Stimulated activated CD8-positive, alpha-beta memory T cell treated with anti-CD3 and anti-CD28 coated beads, Interleukin-4, amount 100 ng/mL, for 4 hours (primary cell): ENCODE measurements at regions not wholly inside any gene's neighbourhood (a gene's known extent, or its start where the extent isn't known, plus 50 kb on each side); places are given as distances from the start of the nearest gene placed in this dataset.
"Not testable (repeated sequence)": the region's sequence is repeated elsewhere in the genome, so short reads cannot be mapped to it uniquely, and the experiment has no call there.

Source experiments
- DNase-seq, 2 donors: peaks; one replicate each; pipeline ENCODE4 v3.0.0-alpha.2; 2020; ENCODE audit warnings: low read depth in 2 of 2, low spot score in 1 of 2

- DNase-seq = no peak
Observed at GRCh38 chr3:105976196-105976595, 107.4 kb upstream of the CBLB start.

GRCh38 chr3:105979961-105980360 is 111.1 kb upstream of the CBLB start:
- DNase-seq = no peak

DNA sequence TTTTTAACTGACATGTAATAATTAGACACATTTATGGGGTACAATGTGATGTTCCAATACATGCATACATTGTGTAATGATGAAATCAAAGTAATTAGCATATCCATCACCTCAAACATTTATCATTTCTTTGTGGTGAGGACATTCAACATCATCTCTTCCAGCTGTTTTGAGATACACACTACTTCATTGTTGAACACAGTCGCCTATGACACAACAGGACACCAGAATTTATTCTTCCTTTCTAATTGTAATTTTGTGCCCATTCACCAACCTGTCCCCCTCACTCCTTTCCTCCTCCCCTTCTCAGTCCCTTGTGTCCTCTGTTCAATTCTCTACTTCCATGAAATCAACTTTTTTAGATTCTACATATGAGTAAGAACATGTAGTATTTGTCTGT is 113.4 kb upstream of the CBLB start:
- DNase-seq = no peak

- no peak for DNase-seq
Observed at GRCh38 chr3:105984837-105985236, 116.0 kb upstream of the CBLB start.

DNA sequence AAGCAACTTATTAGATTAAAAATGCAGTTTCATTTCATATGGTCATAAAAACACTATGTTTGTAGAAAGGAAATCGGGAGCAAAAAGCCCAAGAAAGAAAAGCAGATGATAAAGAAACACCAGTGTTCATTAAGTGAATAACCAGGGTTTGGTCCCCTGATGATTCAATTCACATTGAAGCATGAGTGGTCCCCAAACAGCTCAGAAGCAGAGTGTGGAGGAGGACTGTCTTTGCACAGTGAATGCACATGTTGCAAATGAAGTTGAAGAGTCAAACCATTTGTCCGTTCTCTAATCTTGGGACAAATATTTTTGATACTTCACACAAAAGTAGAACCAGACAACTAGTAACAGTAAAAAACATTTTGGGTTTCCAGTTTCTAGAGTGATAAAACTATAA is 117.5 kb upstream of the CBLB start:
- not testable (repeated sequence) for DNase-seq

DNA sequence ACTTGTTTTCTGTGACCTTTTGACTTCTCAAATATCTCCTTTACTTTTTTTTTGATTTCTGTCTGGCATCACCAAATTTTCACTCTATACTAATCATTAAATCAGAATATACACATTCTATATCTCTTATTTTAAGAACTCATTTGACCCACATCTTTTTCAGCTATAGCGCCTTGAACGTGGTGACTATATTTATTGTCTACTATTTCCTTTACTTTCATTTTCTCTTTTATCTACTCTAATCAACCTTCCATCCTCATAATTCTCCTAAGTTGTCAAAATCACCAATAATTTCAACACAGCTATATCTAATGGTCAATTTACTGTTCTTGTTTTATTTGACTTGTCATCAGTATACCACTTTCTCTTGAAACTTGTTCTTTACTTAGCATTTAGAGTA is 119.0 kb upstream of the CBLB start:
- no peak for DNase-seq

DNA sequence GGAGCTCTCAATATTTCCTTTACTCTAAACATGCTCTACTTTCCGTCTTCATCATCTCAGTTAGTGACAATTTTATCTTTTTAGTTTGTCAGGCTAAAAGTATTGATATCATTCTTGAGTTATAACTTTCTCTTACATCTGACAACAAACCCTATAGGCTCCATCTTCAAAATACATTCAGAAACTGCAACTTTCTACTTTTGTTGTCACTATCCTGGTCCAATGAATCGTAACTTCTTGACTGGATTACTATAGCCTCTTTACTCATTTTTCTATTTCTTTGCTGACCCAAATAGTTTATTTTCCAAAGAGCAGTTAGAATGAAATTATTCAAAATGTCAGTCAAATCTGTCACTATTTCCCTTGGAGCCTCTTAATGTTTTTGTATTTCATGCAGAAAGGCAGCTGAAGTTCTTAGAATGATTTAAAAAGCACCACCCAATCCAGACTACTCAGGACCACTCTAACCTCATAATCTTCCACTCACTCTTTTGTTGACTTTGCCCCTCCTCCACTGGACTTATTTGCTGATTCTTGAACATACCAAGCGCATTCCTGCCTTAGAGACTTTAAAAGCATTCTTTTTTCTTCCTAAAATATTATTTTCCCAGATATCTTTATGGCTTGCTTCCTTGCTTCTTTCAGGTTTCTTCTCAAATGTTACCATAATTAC is 119.9 kb upstream of the CBLB start:
- DNase-seq = no peak

GRCh38 chr3:105996781-105997180 is 128.0 kb upstream of the CBLB start:
- no peak for DNase-seq

DNA sequence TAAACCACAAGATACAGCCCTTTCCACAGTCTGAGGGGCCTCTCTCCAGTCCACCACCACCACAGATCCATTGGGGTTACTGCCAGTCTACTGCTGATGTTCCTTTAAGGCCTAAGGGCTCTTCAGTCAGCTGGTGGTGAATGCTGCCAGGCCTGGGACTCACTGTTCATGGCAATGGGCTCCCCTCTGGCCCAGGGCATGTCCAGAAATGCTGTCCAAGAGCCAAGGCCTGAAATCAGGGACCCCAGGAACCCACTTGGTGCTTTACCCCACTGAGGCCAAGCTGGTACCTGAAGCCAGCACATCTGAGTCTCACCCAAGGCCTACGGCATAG is 128.6 kb upstream of the CBLB start:
- DNase-seq = no peak

GRCh38 chr3:105997800-105998526 is 129.2 kb upstream of the CBLB start:
- DNase-seq = no peak

GRCh38 chr3:105999856-106000255 is 131.0 kb upstream of the CBLB start:
- DNase-seq = no peak

DNA sequence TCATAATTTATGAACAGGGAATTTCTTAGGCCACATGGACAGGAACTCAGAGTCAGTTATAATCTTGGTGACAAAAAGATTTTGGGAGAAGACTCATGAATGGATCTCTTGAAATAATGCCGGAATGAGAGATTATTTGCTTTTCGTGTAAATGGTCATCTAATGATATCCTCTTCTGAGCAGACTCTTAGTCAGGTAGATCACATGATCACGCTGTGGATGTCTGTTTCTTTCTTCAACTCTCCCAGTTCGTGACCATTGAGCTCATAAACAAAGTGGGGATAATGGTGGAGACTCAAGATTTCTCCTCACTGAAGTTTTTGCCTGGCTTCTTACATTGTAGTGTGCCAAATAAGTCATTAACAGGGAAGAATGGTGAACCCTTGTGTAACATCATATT is 133.1 kb upstream of the CBLB start:
- no peak for DNase-seq

DNA sequence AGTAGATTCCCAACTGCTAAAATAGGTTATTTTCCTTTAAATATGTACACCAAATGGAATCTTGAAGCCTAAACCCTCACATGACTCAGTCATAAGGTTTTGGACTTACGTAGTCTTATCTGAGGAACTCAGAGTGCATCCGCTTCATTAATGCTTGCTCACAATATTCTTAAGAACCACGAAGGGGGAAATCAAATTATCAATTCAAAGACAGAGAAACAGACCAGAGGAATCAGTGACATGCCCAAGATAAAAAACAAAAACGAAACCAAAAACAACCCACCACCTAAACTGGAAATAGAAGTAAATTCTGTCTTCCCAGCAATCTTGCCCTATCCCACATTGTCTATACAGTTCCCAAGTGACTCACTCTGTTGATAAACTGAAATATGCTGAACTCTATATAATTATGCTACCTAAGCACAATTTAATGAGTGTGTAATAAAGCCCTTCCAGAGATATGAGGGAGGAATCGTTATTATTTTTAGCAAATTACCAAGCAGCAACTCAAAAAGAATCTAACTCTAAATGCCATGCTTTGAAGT is 135.4 kb upstream of the CBLB start:
- no peak for DNase-seq

GRCh38 chr3:106004826-106005225 is 136.0 kb upstream of the CBLB start:
- no peak for DNase-seq

GRCh38 chr3:106006001-106006400 is 137.2 kb upstream of the CBLB start:
- DNase-seq = no peak

GRCh38 chr3:106006571-106006970 is 137.8 kb upstream of the CBLB start:
- DNase-seq = no peak

DNA sequence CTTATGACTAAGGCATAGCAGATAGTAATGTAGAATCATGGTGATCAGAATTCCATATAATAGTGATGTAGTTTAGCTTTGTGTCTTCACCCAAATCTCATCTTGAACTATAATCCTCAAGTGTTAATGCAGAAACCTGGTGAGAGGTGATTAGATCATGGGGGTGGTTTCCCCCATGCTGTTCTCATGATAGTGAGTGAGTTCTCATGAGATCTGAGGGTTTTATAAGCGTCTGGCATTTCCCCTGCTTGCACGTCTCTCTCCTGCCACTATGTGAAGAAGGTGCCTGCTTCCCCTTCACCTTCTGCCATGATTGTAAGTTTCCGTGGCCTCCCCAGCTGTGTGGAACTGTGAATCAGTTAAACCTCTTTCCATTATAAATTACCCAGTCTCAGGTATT is 138.7 kb upstream of the CBLB start:
- DNase-seq = no peak

GRCh38 chr3:106008766-106009165 is 140.0 kb upstream of the CBLB start:
- no peak for DNase-seq

DNA sequence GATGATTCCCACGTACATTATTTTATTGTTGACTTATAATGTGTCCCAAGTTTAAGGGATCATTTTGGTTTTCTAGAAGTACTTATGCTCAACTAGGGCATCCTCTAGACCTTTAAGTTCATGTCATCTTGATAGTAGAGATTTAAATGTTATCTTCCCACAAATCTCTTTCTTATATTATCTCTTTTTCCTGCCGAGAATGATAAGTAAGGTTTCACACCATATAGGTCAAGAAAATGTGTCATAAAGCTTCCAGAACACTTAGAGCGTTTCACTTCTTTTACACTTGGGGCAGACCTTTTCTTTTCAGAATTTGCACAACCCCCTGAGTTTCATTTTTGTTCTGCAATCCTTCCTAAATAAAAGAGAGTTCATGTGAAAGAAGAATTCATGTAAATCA is 142.0 kb upstream of the CBLB start:
- no peak for DNase-seq

DNA sequence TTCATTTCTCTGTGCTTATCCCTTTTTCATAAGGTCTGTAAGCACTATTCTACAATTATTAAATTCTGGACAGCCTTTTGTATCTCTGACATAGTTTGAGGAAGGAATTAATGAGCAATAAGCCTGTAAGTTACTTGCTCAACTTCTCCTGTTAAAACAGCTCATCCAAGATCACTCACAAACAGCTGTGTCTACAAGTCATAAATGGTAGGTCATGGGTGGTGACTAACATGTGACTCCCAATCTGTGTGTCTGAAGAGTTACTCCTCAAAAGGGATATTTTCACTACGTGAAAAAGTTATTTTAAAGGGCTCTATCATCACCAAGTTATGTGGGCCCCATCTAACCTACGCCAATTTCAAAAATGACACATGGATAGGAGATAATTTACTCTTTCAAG is 145.2 kb upstream of the CBLB start:
- no peak for DNase-seq

DNA sequence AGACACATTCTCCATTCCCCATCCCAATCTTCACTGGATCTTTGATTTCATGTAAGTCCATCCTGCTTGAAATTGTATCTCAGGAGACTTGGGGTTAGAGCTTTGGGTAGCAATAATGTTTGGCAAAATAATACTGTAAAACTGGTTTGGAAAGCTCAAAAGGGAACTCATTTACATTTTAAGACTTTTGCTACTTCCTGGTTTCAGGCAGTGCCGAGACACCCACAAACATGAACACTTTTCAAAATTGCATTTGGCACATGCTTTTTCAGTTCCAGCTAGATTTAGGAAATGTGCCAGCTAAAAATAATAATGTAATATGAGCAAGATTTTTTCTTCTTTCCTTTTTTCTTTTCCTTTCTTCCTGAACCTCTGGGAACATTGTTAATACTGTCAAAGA is 145.7 kb upstream of the CBLB start:
- no peak for DNase-seq

- no peak for DNase-seq
Observed at GRCh38 chr3:106014971-106015370, 146.2 kb upstream of the CBLB start.

- no peak for DNase-seq
Observed at GRCh38 chr3:106018102-106018501, 149.3 kb upstream of the CBLB start.
